A673 (cell line): ENCODE measurements at regions not wholly inside any gene's neighbourhood (a gene's known extent, or its start where the extent isn't known, plus 50 kb on each side); places are given as distances from the start of the nearest gene placed in this dataset.

Experiments used
- EZH2 ChIP-seq: fragments of 200-600 bp; sonication (generic); IDR thresholded peaks from 2 replicates; pipeline ENCODE4 v1.6.1; 2017; ENCODE audit warnings: borderline replicate concordance, low read depth, mild to moderate bottlenecking, mixed read lengths, antibody characterized with exemption, low read length; ENCODE audit not compliant: poor library complexity, severe bottlenecking
- TF ChIP-seq, protein P1 (sequence below): fragments of 300-800, 200-600 bp; sonication (generic); conservative IDR thresholded peaks from 2 replicates; pipeline ENCODE4 v1.5.1; 2017; ENCODE audit warnings: low read depth, mild to moderate bottlenecking, antibody characterized with exemption, low read length, moderate library complexity, mixed read lengths

DNA sequence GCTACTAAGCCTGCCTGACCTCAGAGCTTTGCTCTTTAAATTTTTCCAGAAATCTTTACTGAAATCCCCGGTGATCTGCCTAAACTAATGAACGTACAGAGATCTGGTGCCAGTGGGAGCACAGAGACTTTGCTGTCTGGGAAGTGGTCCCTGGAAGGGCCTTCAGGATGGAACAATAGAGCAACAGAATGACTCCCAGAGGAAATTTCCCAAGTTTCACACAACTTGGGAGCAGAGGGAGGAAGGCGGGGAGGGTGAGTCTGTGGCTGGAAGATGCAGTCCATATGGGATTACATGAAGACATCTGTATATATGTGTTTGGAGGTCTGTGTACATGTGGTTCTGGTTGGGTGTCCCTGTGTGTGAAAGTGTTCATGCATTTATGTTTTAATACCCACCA, 638.3 kb downstream of the CCDC171 start:
- TF ChIP-seq, protein P1, sequence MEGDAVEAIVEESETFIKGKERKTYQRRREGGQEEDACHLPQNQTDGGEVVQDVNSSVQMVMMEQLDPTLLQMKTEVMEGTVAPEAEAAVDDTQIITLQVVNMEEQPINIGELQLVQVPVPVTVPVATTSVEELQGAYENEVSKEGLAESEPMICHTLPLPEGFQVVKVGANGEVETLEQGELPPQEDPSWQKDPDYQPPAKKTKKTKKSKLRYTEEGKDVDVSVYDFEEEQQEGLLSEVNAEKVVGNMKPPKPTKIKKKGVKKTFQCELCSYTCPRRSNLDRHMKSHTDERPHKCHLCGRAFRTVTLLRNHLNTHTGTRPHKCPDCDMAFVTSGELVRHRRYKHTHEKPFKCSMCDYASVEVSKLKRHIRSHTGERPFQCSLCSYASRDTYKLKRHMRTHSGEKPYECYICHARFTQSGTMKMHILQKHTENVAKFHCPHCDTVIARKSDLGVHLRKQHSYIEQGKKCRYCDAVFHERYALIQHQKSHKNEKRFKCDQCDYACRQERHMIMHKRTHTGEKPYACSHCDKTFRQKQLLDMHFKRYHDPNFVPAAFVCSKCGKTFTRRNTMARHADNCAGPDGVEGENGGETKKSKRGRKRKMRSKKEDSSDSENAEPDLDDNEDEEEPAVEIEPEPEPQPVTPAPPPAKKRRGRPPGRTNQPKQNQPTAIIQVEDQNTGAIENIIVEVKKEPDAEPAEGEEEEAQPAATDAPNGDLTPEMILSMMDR, result no peak
- TF ChIP-seq EZH2, result no peak
